ENCODE measurements at regions not wholly inside any gene's neighbourhood (a gene's known extent, or its start where the extent isn't known, plus 50 kb on each side); places are given as distances from the start of the nearest gene placed in this dataset.
"Not testable (repeated sequence)": the region's sequence is repeated elsewhere in the genome, so short reads cannot be mapped to it uniquely, and the experiment has no call there.

- no peak for ATAC-seq
- peaks cover 13% of the 10 kb centered on the region for H3K9me3 Mint-ChIP-seq (ENCODE audit: low read depth)
- H3K27me3 Mint-ChIP-seq, result no peaks in the 10 kb centered on the region
- peaks cover 12% of the 10 kb centered on the region for H3K36me3 Mint-ChIP-seq (ENCODE audit: low read depth)
- H3K27ac Mint-ChIP-seq, result no peak overlapping the region
- POLR2A ChIA-PET, result no interaction called here
- no peak for DNase-seq
- intact Hi-C loops (cut with DNase I, micrococcal nuclease), result no loop called here
- no peak overlapping the region for H3K4me3 Mint-ChIP-seq
- CTCF ChIA-PET, result no interaction called here
- no peaks in the 10 kb centered on the region for H3K4me1 Mint-ChIP-seq
Measured at GRCh38 chr14:86104691-86105265, 574.8 kb downstream of the FLRT2 start.

DNA sequence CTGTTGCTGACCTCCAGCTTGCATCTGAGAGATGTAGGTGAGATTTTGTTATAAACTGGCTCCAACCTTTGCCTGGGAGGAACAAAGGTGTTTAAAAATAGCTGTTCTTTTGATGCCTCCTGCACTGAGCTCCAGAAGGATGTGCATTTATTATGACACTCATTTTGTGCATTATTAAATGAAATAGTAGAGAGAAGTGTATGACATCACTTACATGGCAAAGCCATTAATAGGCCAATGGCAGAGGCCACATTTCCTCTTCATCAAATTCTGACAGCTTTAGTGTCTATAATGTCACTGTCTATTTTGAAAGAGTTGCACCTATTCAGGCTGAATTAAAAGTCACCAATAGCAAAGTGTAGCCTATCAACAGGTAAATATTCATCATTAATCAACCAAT is 564.6 kb downstream of the FLRT2 start:
- Mint-ChIP-seq H3K4me3 (no peak overlapping the region), H3K27me3 (no peaks in the 10 kb centered on the region), H3K27ac (no peak overlapping the region), H3K9me3 (ENCODE audit: low read depth) (peaks cover 8% of the 10 kb centered on the region), H3K4me1 (no peaks in the 10 kb centered on the region), H3K36me3 (ENCODE audit: low read depth) (peaks cover 5% of the 10 kb centered on the region)
- ChIA-PET POLR2A (no interaction called here), CTCF (no interaction called here)
- intact Hi-C loops (cut with DNase I, micrococcal nuclease), result no loop called here
- no peak for ATAC-seq
- DNase-seq, result no peak

DNA sequence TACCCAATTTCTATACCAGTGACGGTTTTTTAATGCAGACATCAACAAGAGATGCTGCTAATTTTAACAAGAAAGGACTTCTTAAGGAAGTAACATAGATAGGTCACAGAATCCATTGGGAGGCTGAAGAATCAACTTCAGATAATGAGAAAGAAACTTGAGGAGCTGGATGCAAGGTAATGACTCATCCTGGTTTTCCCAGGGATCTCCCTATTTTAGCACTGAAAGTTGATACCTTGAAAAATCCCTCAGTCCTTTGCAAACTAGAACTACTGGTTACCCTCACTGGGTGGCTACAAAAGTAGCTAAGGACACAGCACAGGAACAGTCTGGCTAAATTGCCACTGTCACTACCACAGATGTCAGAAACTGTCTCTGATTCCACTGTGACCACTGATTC is 561.9 kb downstream of the FLRT2 start:
- Mint-ChIP-seq H3K9me3 (ENCODE audit: low read depth) (peaks cover 6% of the 10 kb centered on the region), H3K27me3 (no peaks in the 10 kb centered on the region), H3K27ac (no peak overlapping the region), H3K36me3 (ENCODE audit: low read depth) (peaks cover 3% of the 10 kb centered on the region), H3K4me1 (no peaks in the 10 kb centered on the region), H3K4me3 (no peak overlapping the region)
- ChIA-PET CTCF (no interaction called here), POLR2A (no interaction called here)
- ATAC-seq, result no peak
- intact Hi-C loops (cut with DNase I, micrococcal nuclease), result no loop called here
- DNase-seq, result no peak

DNA sequence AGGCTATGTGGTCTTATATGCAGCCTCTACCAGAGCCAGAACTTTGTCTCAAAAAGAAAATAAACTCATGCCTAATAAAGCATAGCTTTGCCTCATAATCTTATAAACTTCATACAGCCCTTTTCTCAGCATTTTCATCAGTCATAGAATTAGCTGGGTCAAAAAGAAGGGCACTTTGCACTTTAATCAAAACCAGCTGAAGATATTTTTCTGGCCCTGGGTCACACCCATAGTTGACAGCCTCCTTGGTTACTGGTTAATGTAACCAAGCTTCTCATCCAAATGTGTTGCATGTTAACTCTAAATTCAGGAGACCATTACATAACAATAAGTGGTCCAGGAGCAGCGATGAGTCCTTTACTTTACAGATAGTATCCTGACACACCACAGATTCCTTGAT is 558.2 kb downstream of the FLRT2 start:
- intact Hi-C loops (cut with DNase I, micrococcal nuclease), result no loop called here
- peaks cover 3% of the 10 kb centered on the region for H3K36me3 Mint-ChIP-seq (ENCODE audit: low read depth)
- peaks cover 6% of the 10 kb centered on the region for H3K9me3 Mint-ChIP-seq (ENCODE audit: low read depth)
- ATAC-seq, result no peak
- CTCF ChIA-PET, result no interaction called here
- no peaks in the 10 kb centered on the region for H3K27me3 Mint-ChIP-seq
- H3K4me1 Mint-ChIP-seq, result no peaks in the 10 kb centered on the region
- DNase-seq, result no peak
- H3K27ac Mint-ChIP-seq, result no peak overlapping the region
- POLR2A ChIA-PET, result interaction anchor here (0.7 kb wide), 1 partner anchor 451 kb away, joined by 3 read pairs; no protein-coding TSS in a partner anchor
- no peak overlapping the region for H3K4me3 Mint-ChIP-seq

- Mint-ChIP-seq H3K4me3 (no peak overlapping the region), H3K27me3 (no peaks in the 10 kb centered on the region), H3K4me1 (no peaks in the 10 kb centered on the region), H3K27ac (no peak overlapping the region), H3K9me3 (ENCODE audit: low read depth) (peaks cover 5% of the 10 kb centered on the region), H3K36me3 (ENCODE audit: low read depth) (peaks cover 3% of the 10 kb centered on the region)
- DNase-seq (no peak), ATAC-seq (no peak)
- ChIA-PET CTCF (no interaction called here), POLR2A (no interaction called here)
- intact Hi-C loops (cut with DNase I, micrococcal nuclease), result no loop called here
Measured at GRCh38 chr14:86087377-86087776, 557.4 kb downstream of the FLRT2 start.

GRCh38 chr14:86086962-86087361 is 557.0 kb downstream of the FLRT2 start:
- Mint-ChIP-seq H3K4me1 (no peaks in the 10 kb centered on the region), H3K27me3 (no peaks in the 10 kb centered on the region), H3K4me3 (no peak overlapping the region), H3K27ac (no peak overlapping the region), H3K36me3 (ENCODE audit: low read depth) (peaks cover 1% of the 10 kb centered on the region), H3K9me3 (ENCODE audit: low read depth) (peaks cover 4% of the 10 kb centered on the region)
- intact Hi-C loops (cut with DNase I, micrococcal nuclease), result no loop called here
- ATAC-seq (no peak), DNase-seq (no peak)
- ChIA-PET CTCF (no interaction called here), POLR2A (no interaction called here)

- intact Hi-C loops (cut with DNase I, micrococcal nuclease), result no loop called here
- Mint-ChIP-seq H3K4me3 (no peak overlapping the region), H3K27me3 (no peaks in the 10 kb centered on the region), H3K4me1 (no peaks in the 10 kb centered on the region), H3K27ac (no peak overlapping the region), H3K9me3 (ENCODE audit: low read depth) (peaks cover 6% of the 10 kb centered on the region), H3K36me3 (ENCODE audit: low read depth) (peaks cover 4% of the 10 kb centered on the region)
- ATAC-seq, result no peak
- ChIA-PET CTCF (interaction anchor here (0.6 kb wide), 1 partner anchor 1535 kb away, joined by 4 read pairs; no protein-coding TSS in a partner anchor), POLR2A (no interaction called here)
- no peak for DNase-seq
Measured at GRCh38 chr14:86084097-86084496, 554.2 kb downstream of the FLRT2 start.

DNA sequence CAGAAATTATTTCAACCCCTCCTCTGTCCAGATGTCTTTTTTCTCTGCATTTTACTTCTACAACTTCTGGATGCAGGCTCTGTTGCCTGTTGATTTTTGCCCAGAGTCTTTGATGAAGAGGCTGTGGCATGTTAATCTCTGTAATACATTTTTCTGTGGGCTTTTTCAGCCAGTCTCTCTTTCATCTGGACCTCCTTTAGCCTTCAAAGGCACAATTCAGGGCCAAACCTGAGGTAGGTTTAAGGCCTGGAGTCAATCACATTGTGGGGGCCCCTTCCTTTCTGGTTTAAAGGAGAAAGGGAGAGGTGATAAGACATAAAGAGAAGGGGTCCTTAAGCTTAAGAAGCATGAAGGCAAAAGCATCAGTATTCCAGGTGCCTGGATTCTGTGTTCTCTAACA is 553.7 kb downstream of the FLRT2 start:
- no peak overlapping the region for H3K4me3 Mint-ChIP-seq
- no peak overlapping the region for H3K27ac Mint-ChIP-seq
- ATAC-seq (no peak), DNase-seq (no peak)
- ChIA-PET CTCF (no interaction called here), POLR2A (no interaction called here)
- no peaks in the 10 kb centered on the region for H3K4me1 Mint-ChIP-seq
- H3K27me3 Mint-ChIP-seq, result no peaks in the 10 kb centered on the region
- H3K9me3 Mint-ChIP-seq (ENCODE audit: low read depth), result peaks cover 7% of the 10 kb centered on the region
- intact Hi-C loops (cut with DNase I, micrococcal nuclease), result no loop called here
- peaks cover 8% of the 10 kb centered on the region for H3K36me3 Mint-ChIP-seq (ENCODE audit: low read depth)

DNA sequence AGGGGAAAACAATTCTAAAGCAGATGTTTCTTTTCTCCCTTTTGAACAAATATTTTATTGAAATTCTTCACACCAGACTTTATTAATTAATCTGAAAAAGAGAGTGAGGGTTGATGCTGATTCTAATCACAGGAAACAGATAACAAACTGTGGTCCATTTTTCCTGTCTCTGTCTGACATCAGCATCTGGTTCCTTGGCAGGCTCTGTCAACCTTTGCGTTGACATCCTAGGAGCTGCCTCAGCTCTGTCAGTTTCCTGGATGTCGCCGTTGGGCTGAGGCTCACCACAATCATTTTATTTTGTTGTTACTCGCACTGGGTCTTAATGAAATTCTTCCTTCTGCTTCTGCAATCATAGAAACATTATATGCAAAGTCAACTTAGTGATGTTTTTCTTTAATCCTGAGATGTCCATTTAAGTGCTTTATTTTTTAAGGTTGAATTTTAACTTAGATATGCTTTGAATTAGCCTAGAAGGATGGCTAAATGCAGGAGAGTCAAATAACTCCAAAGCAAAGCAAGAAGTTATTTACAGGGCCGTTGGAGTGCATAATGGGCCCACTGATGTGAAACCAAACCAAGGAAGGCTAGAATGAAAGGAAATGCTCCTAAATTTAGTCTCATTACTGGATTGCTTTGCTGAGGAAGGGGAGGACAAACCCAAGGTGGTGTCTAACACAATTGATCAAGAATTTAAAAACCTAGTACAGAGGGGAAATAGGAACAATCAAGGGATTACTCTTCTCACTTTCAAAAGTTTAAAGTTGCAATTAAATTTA is 542.4 kb downstream of the FLRT2 start:
- H3K27me3 Mint-ChIP-seq, result no peaks in the 10 kb centered on the region
- no peaks in the 10 kb centered on the region for H3K9me3 Mint-ChIP-seq (ENCODE audit: low read depth)
- H3K4me1 Mint-ChIP-seq, result peaks cover 9% of the 10 kb centered on the region
- no peaks in the 10 kb centered on the region for H3K36me3 Mint-ChIP-seq (ENCODE audit: low read depth)
- DNase-seq (no peak), ATAC-seq (no peak)
- ChIA-PET CTCF (no interaction called here), POLR2A (no interaction called here)
- intact Hi-C loops (cut with DNase I, micrococcal nuclease), result no loop called here
- H3K4me3 Mint-ChIP-seq, result no peak overlapping the region
- no peak overlapping the region for H3K27ac Mint-ChIP-seq

DNA sequence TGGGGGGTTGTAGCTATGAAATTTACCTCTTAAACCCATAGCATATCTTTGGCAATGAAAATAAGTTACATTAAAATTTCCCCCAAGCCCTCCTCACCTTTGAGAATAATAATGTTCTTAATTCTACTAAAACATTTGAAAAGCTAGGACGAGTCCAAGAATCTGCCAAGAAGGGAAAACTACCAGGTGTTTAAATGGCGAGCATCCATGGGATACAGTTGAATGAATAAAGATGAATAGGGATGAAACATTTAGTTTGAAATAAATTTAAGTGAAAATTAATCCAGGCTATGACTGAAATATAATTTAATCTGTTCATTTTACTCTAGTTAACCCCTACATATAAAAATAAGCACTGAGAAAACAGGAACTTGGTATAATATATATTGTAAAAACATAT is 536.7 kb downstream of the FLRT2 start:
- POLR2A ChIA-PET, result no interaction called here
- no peaks in the 10 kb centered on the region for H3K36me3 Mint-ChIP-seq (ENCODE audit: low read depth)
- no peaks in the 10 kb centered on the region for H3K27me3 Mint-ChIP-seq
- H3K4me1 Mint-ChIP-seq, result peaks cover 2% of the 10 kb centered on the region
- H3K4me3 Mint-ChIP-seq, result no peak overlapping the region
- DNase-seq (no peak), ATAC-seq (no peak)
- H3K27ac Mint-ChIP-seq, result no peak overlapping the region
- CTCF ChIA-PET, result no interaction called here
- intact Hi-C loops (cut with DNase I, micrococcal nuclease), result no loop called here
- H3K9me3 Mint-ChIP-seq (ENCODE audit: low read depth), result peaks cover 5% of the 10 kb centered on the region

DNA sequence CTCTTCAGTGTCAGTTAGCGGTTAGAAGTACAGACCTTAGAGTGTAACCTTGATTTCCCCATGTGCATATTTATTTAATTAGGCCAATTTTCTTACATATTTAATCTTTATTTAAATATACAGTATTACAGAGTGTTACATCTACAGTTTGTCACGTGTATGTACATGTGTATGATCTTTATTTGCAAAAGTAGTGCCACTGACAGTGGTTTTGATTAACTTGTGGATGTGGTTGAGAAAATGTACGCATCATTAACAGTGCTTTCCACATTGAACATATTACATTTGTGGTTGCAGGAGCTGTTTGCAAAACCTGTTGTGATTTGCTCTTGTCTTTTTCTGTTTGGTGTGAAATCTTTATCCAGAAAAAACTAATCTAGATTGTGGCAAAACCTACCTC is 535.5 kb downstream of the FLRT2 start:
- intact Hi-C loops (cut with DNase I, micrococcal nuclease), result no loop called here
- no peak for ATAC-seq
- H3K9me3 Mint-ChIP-seq (ENCODE audit: low read depth), result peaks cover 5% of the 10 kb centered on the region
- H3K4me3 Mint-ChIP-seq, result no peak overlapping the region
- POLR2A ChIA-PET, result no interaction called here
- no peak overlapping the region for H3K27ac Mint-ChIP-seq
- CTCF ChIA-PET, result no interaction called here
- no peaks in the 10 kb centered on the region for H3K36me3 Mint-ChIP-seq (ENCODE audit: low read depth)
- no peaks in the 10 kb centered on the region for H3K27me3 Mint-ChIP-seq
- DNase-seq, result no peak
- no peaks in the 10 kb centered on the region for H3K4me1 Mint-ChIP-seq

DNA sequence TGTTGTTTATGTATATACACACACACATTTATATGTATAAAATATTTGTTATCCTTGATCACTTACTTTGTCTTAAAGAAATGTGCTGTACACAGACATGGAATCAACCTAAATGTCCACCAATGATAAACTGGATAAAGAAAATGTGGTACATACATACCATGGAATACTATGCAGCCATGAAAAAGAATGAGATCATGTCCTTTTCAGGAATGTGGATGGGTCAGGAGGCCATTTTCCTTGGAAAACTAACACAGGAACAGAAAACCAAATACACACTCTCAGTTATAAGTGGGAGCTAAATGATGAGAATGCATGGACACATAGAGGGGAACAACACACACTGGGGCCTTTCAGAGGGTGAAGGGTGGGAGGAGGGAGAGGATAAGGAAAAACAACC is 534.7 kb downstream of the FLRT2 start:
- H3K36me3 Mint-ChIP-seq (ENCODE audit: low read depth); POLR2A ChIA-PET; H3K9me3 Mint-ChIP-seq (ENCODE audit: low read depth); intact Hi-C loops (cut with DNase I, micrococcal nuclease); H3K4me1 Mint-ChIP-seq; H3K4me3 Mint-ChIP-seq; H3K27me3 Mint-ChIP-seq; H3K27ac Mint-ChIP-seq; DNase-seq; CTCF ChIA-PET; ATAC-seq: not testable (repeated sequence)
